Neural progenitor cell (in vitro differentiated cells): ENCODE measurements at regions not wholly inside any gene's neighbourhood (a gene's known extent, or its start where the extent isn't known, plus 50 kb on each side); places are given as distances from the start of the nearest gene placed in this dataset.

Experiments used
- EZH2 ChIP-seq: fragments of 200-600 bp; sonication (generic); IDR thresholded peaks from 2 replicates; pipeline ENCODE4 v1.6.1; 2017; ENCODE audit warnings: antibody characterized with exemption, mild to moderate bottlenecking, moderate library complexity
- TF ChIP-seq, protein P1 (sequence below): fragments of 200-600 bp; sonication (generic); IDR thresholded peaks from 2 replicates; pipeline ENCODE4 v1.5.1; 2017; ENCODE audit warnings: antibody characterized with exemption, mild to moderate bottlenecking

GRCh38 chr17:13204607-13205237 is 186.9 kb upstream of the ELAC2 start:
- TF ChIP-seq, protein P1, sequence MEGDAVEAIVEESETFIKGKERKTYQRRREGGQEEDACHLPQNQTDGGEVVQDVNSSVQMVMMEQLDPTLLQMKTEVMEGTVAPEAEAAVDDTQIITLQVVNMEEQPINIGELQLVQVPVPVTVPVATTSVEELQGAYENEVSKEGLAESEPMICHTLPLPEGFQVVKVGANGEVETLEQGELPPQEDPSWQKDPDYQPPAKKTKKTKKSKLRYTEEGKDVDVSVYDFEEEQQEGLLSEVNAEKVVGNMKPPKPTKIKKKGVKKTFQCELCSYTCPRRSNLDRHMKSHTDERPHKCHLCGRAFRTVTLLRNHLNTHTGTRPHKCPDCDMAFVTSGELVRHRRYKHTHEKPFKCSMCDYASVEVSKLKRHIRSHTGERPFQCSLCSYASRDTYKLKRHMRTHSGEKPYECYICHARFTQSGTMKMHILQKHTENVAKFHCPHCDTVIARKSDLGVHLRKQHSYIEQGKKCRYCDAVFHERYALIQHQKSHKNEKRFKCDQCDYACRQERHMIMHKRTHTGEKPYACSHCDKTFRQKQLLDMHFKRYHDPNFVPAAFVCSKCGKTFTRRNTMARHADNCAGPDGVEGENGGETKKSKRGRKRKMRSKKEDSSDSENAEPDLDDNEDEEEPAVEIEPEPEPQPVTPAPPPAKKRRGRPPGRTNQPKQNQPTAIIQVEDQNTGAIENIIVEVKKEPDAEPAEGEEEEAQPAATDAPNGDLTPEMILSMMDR, result no peak
- TF ChIP-seq EZH2, result no peak
